H9 (cell line): ENCODE measurements at regions not wholly inside any gene's neighbourhood (a gene's known extent, or its start where the extent isn't known, plus 50 kb on each side); places are given as distances from the start of the nearest gene placed in this dataset.

ENCODE experiments used
- DNase-seq: peaks from one replicate; pipeline ENCODE4 v3.0.0-alpha.2; 2017
- H2AFZ ChIP-seq: one replicate; pipeline ENCODE4 v1.6.1; 2013; ENCODE audit warnings: mild to moderate bottlenecking, low read length, control low read depth, moderate library complexity
- H2AK5ac ChIP-seq: 2 replicates; pipeline ENCODE4 v1.6.1; 2013; ENCODE audit warnings: low read length, control low read depth, mixed read lengths; ENCODE audit not compliant: insufficient read length
- H2BK120ac ChIP-seq: one replicate; pipeline ENCODE4 v1.6.1; 2013; ENCODE audit warnings: low read depth, mild to moderate bottlenecking, low read length, control low read depth, inconsistent platforms; ENCODE audit not compliant: poor library complexity, severe bottlenecking
- H2BK12ac ChIP-seq: 2 replicates; pipeline ENCODE4 v1.6.1; 2013; ENCODE audit warnings: low read length, control low read depth, mixed read lengths, low read depth; ENCODE audit not compliant: insufficient read length
- H2BK15ac ChIP-seq: 2 replicates; pipeline ENCODE4 v1.6.1; 2013; ENCODE audit warnings: low read depth, low read length, control low read depth
- H2BK20ac ChIP-seq: one replicate; pipeline ENCODE4 v1.6.1; 2013; ENCODE audit warnings: low read depth, mild to moderate bottlenecking, low read length, control low read depth, inconsistent platforms; ENCODE audit not compliant: poor library complexity, severe bottlenecking
- H2BK5ac ChIP-seq: 2 replicates; pipeline ENCODE4 v1.6.1; 2013; ENCODE audit warnings: low read length, control low read depth, mixed read lengths; ENCODE audit not compliant: insufficient read length
- H3K14ac ChIP-seq: 2 replicates; pipeline ENCODE4 v1.6.1; 2013; ENCODE audit warnings: low read length, control low read depth; ENCODE audit not compliant: insufficient read depth
- H3K18ac ChIP-seq: 2 replicates; pipeline ENCODE4 v1.6.1; 2013; ENCODE audit warnings: low read depth, mild to moderate bottlenecking, mixed read lengths, low read length, control low read depth; ENCODE audit not compliant: insufficient read length
- H3K23ac ChIP-seq: 2 replicates; pipeline ENCODE4 v1.6.1; 2013; ENCODE audit warnings: low read length, control low read depth, mixed read lengths, low read depth; ENCODE audit not compliant: insufficient read length
- H3K23me2 ChIP-seq: 2 replicates; pipeline ENCODE4 v1.6.1; 2013; ENCODE audit warnings: low read depth, mild to moderate bottlenecking, mixed read lengths, low read length, control low read depth; ENCODE audit not compliant: insufficient read length, poor library complexity, severe bottlenecking
- H3K27ac ChIP-seq: 2 replicates; pipeline ENCODE4 v1.5.1; 2013; ENCODE audit warnings: low read length, control low read depth, mixed read lengths, low read depth; ENCODE audit not compliant: insufficient read length
- H3K27me3 ChIP-seq: 2 replicates; pipeline ENCODE4 v1.6.1; 2013; ENCODE audit warnings: low read length, control low read depth, inconsistent platforms; ENCODE audit not compliant: insufficient read depth
- H3K4ac ChIP-seq: 2 replicates; pipeline ENCODE4 v1.6.1; 2013; ENCODE audit warnings: low read depth, mild to moderate bottlenecking, control low read depth, inconsistent platforms, low read length, moderate library complexity
- H3K4me1 ChIP-seq: 2 replicates; pipeline ENCODE4 v1.6.1; 2013; ENCODE audit warnings: low read length, control low read depth, inconsistent platforms; ENCODE audit not compliant: insufficient read depth
- H3K4me2 ChIP-seq: 2 replicates; pipeline ENCODE4 v1.6.1; 2013; ENCODE audit warnings: low read length, control low read depth, mixed read lengths; ENCODE audit not compliant: insufficient read length, insufficient read depth
- H3K56ac ChIP-seq: 2 replicates; pipeline ENCODE4 v1.6.1; 2013; ENCODE audit warnings: low read depth, mild to moderate bottlenecking, mixed read lengths, low read length, control low read depth; ENCODE audit not compliant: insufficient read length
- H3K79me1 ChIP-seq: 2 replicates; pipeline ENCODE4 v1.6.1; 2013; ENCODE audit warnings: low read depth, mild to moderate bottlenecking, moderate library complexity, low read length, control low read depth, inconsistent platforms; ENCODE audit not compliant: insufficient read depth, poor library complexity, severe bottlenecking
- H3K79me2 ChIP-seq: 2 replicates; pipeline ENCODE4 v1.6.1; 2013; ENCODE audit warnings: low read length, control low read depth, inconsistent platforms; ENCODE audit not compliant: insufficient read depth
- H3K9ac ChIP-seq: 2 replicates; pipeline ENCODE4 v1.6.1; 2013; ENCODE audit warnings: low read length, control low read depth, mixed read lengths; ENCODE audit not compliant: insufficient read length; ENCODE audit errors: extremely low read depth
- H3K9me3 ChIP-seq: one replicate; pipeline ENCODE4 v1.6.1; 2013; ENCODE audit warnings: low read depth, low read length, inconsistent platforms; ENCODE audit not compliant: control insufficient read depth
- H3T11ph ChIP-seq: one replicate; pipeline ENCODE4 v1.6.1; 2013; ENCODE audit warnings: mild to moderate bottlenecking, low read length, control low read depth, inconsistent platforms
- H4K20me1 ChIP-seq: one replicate; pipeline ENCODE4 v1.6.1; 2013; ENCODE audit not compliant: control insufficient read depth, insufficient read length, insufficient read depth
- H4K5ac ChIP-seq: 2 replicates; pipeline ENCODE4 v1.6.1; 2013; ENCODE audit warnings: low read depth, mild to moderate bottlenecking, mixed read lengths, low read length, control low read depth; ENCODE audit not compliant: insufficient read length
- H4K8ac ChIP-seq: replicated peaks from 2 replicates; pipeline ENCODE4 v1.6.1; 2013; ENCODE audit warnings: low read length, control low read depth, mixed read lengths, low read depth; ENCODE audit not compliant: insufficient read length
- H4K91ac ChIP-seq: 2 replicates; pipeline ENCODE4 v1.6.1; 2013; ENCODE audit warnings: low read depth, mild to moderate bottlenecking, moderate library complexity, mixed read lengths, low read length, control low read depth; ENCODE audit not compliant: insufficient read length
- H3K27ac Mint-ChIP-seq, 3 experiments: 2 replicates in 2 of 3; 3 replicates in 1 of 3; pipeline ENCODE4 v1.8.0; 2020 to 2021; ENCODE audit warnings: mixed read lengths in 3 of 3, mild to moderate bottlenecking in 1 of 3, moderate library complexity in 1 of 3
- H3K27me3 Mint-ChIP-seq: 2 replicates; pipeline ENCODE4 v1.8.0; 2021; ENCODE audit warnings: low read depth, mild to moderate bottlenecking, moderate library complexity, mixed read lengths
- H3K36me3 Mint-ChIP-seq, 3 experiments: 2 replicates in 2 of 3; 3 replicates in 1 of 3; pipeline ENCODE4 v1.8.0; 2020 to 2021; ENCODE audit warnings: low read depth in 3 of 3, mixed read lengths in 3 of 3; ENCODE audit not compliant: insufficient read depth in 1 of 3
- H3K4me1 Mint-ChIP-seq, 2 experiments: 2 replicates each; pipeline ENCODE4 v1.8.0; 2020; ENCODE audit warnings: mixed read lengths in 2 of 2
- H3K4me3 Mint-ChIP-seq, 2 experiments: 2 replicates in 1 of 2; 3 replicates in 1 of 2; pipeline ENCODE4 v1.8.0; 2020 to 2021; ENCODE audit warnings: mild to moderate bottlenecking in 2 of 2, mixed read lengths in 2 of 2, moderate library complexity in 1 of 2
- H3K9me3 Mint-ChIP-seq, 2 experiments: 2 replicates in 1 of 2; 3 replicates in 1 of 2; pipeline ENCODE4 v1.8.0; 2020; ENCODE audit warnings: mild to moderate bottlenecking in 2 of 2, mixed read lengths in 2 of 2, moderate library complexity in 1 of 2
- CTCF ChIP-seq: fragments of 200-600 bp; sonication (generic); conservative IDR thresholded peaks from 3 replicates; pipeline ENCODE4 v1.8.0; 2021; ENCODE audit warnings: antibody characterized with exemption, mild to moderate bottlenecking
- WGBS: extraction: QIAGEN DNeasy Blood & Tissue Kit; methylation state at CpG from one replicate; pipeline ENCODE4 v1.1.7; 2013; ENCODE audit warnings: missing lambda C conversion rate, low lambda C conversion rate, mixed read lengths; ENCODE audit not compliant: insufficient read length; ENCODE audit errors: extremely low coverage; 5-methylcytosine and 5-hydroxymethylcytosine counted together

GRCh38 chr2:238693337-238694093, 154.4 kb upstream of the TWIST2 start:
- Histone ChIP-seq H2BK12ac (no peak overlapping the region), H3K23me2 (no peaks in the 10 kb centered on the region), H3K9me3 (no peaks in the 10 kb centered on the region), H4K5ac (no peak overlapping the region), H3K14ac (no peak overlapping the region; the same call in 1 of the 2 replicates), H3K4me2 (no peak overlapping the region), H4K20me1 (no peaks in the 10 kb centered on the region), H3K18ac (no peak overlapping the region), H3T11ph (no peak overlapping the region), H4K8ac (no peak overlapping the region), H3K23ac (no peak overlapping the region), H2AK5ac (no peak overlapping the region), H3K9ac (no peak overlapping the region), H3K4me1 (no peaks in the 10 kb centered on the region), H2BK15ac (no peak overlapping the region), H2BK5ac (no peak overlapping the region), H3K79me2 (no peaks in the 10 kb centered on the region), H2BK20ac (no peak overlapping the region), H4K91ac (no peak overlapping the region), H2BK120ac (no peak overlapping the region), H3K4ac (no peak overlapping the region), H3K56ac (no peak overlapping the region), H2AFZ (no peak overlapping the region), H3K79me1 (no peaks in the 10 kb centered on the region), H3K27me3 (no peaks in the 10 kb centered on the region), H3K27ac (no peak overlapping the region)
- DNase-seq = no peak
- H3K4me1 Mint-ChIP-seq = no peaks in the 10 kb centered on the region; a peak in 1 of 4 replicates
- no peaks in the 10 kb centered on the region; a peak in 1 of 5 replicates for H3K9me3 Mint-ChIP-seq
- no peaks in the 10 kb centered on the region for H3K36me3 Mint-ChIP-seq
- H3K4me3 Mint-ChIP-seq = no peak overlapping the region
- H3K27ac Mint-ChIP-seq = no peak overlapping the region
- no CpG with 5 or more reads among the region's 13 CpGs for WGBS
- TF ChIP-seq CTCF = no peak
- peaks cover 15% of the 10 kb centered on the region for H3K27me3 Mint-ChIP-seq
